ENCODE measurements at regions not wholly inside any gene's neighbourhood (a gene's known extent, or its start where the extent isn't known, plus 50 kb on each side); places are given as distances from the start of the nearest gene placed in this dataset.

- TF ChIP-seq CTCF (IDR thresholded peaks at IDR 0.05; ENCODE audit: insufficient read depth, low read length) (no peak), REST (IDR thresholded peaks at IDR 0.05; ENCODE audit: insufficient replicate concordance, low read depth) (no peak), POLR2AphosphoS5 (IDR thresholded peaks at IDR 0.05; ENCODE audit: low read depth) (no peak), SPI1 (IDR thresholded peaks at IDR 0.05; ENCODE audit: borderline replicate concordance, low read depth) (no peak), GABPA (IDR thresholded peaks at IDR 0.05; ENCODE audit: low read depth) (no peak)
Measured at GRCh38 chr12:92073094-92073493, 72.6 kb downstream of the BTG1 start.
